Stimulated activated naive CD8-positive, alpha-beta T cell treated with anti-CD3 and anti-CD28 coated beads, Interleukin-15, Interleukin-2, amounts not matched to agents 100 U/mL and 50 U/mL, for 24 hours (primary cell): ENCODE measurements at regions not wholly inside any gene's neighbourhood (a gene's known extent, or its start where the extent isn't known, plus 50 kb on each side); places are given as distances from the start of the nearest gene placed in this dataset.
"Not testable (repeated sequence)": the region's sequence is repeated elsewhere in the genome, so short reads cannot be mapped to it uniquely, and the experiment has no call there.

Source experiments
- ATAC-seq: fragments of 150-1000 bp; cut with Tn5 transposase; one replicate; pipeline ENCODE4 v1.10.0; 2021
- DNase-seq: peaks from one replicate; pipeline ENCODE4 v3.0.0; 2021

- DNase-seq (no peak), ATAC-seq (no peak)
These were observed 764.1 kb upstream of the NXPH2 start for GRCh38 chr2:139544186-139544851.

- DNase-seq, ATAC-seq: not testable (repeated sequence)
These were observed 758.3 kb upstream of the NXPH2 start for GRCh38 chr2:139538332-139539020.

- DNase-seq (no peak), ATAC-seq (no peak)
These were observed 748.9 kb upstream of the NXPH2 start for GRCh38 chr2:139529080-139529479.

GRCh38 chr2:139526781-139527180, 746.6 kb upstream of the NXPH2 start:
- ATAC-seq (no peak), DNase-seq (no peak)

- no peak for ATAC-seq
These were observed 738.1 kb upstream of the NXPH2 start for GRCh38 chr2:139518321-139518720.

GRCh38 chr2:139514951-139515350, 734.8 kb upstream of the NXPH2 start:
- ATAC-seq, result no peak
- DNase-seq, result no peak

More at GRCh38 chr2:139518321-139518720, 738.1 kb upstream of the NXPH2 start:
- no peak for DNase-seq

GRCh38 chr2:139495851-139496250, 715.7 kb upstream of the NXPH2 start:
- no peak for DNase-seq
- no peak for ATAC-seq

- ATAC-seq (no peak), DNase-seq (no peak)
These were observed 712.0 kb upstream of the NXPH2 start for GRCh38 chr2:139492131-139492680.

GRCh38 chr2:139480161-139480650, 700.0 kb upstream of the NXPH2 start:
- no peak for DNase-seq
- no peak for ATAC-seq

GRCh38 chr2:139478165-139478914, 698.1 kb upstream of the NXPH2 start:
- DNase-seq (no peak), ATAC-seq (no peak)

- no peak for ATAC-seq
- no peak for DNase-seq
These were observed 697.4 kb upstream of the NXPH2 start for GRCh38 chr2:139477618-139478017.

- DNase-seq (no peak), ATAC-seq (no peak)
These were observed 689.8 kb upstream of the NXPH2 start for GRCh38 chr2:139469985-139470384.

- no peak for ATAC-seq
- no peak for DNase-seq
These were observed 685.6 kb upstream of the NXPH2 start for GRCh38 chr2:139465789-139466188.

GRCh38 chr2:139457873-139458272, 677.7 kb upstream of the NXPH2 start:
- no peak for DNase-seq
- ATAC-seq, result no peak

GRCh38 chr2:139454251-139454650, 674.1 kb upstream of the NXPH2 start:
- ATAC-seq (no peak), DNase-seq (no peak)

GRCh38 chr2:139439100-139439499, 658.9 kb upstream of the NXPH2 start:
- ATAC-seq (no peak), DNase-seq (no peak)

- ATAC-seq, result no peak
- DNase-seq, result no peak
These were observed 658.3 kb upstream of the NXPH2 start for GRCh38 chr2:139438478-139438877.

- ATAC-seq, result no peak
- DNase-seq, result no peak
These were observed 647.0 kb upstream of the NXPH2 start for GRCh38 chr2:139427164-139427563.

- DNase-seq, result no peak
These were observed 643.9 kb upstream of the NXPH2 start for GRCh38 chr2:139424101-139424500.

GRCh38 chr2:139411236-139411635, 631.0 kb upstream of the NXPH2 start:
- ATAC-seq, result no peak
- DNase-seq, result no peak

More at GRCh38 chr2:139424101-139424500, 643.9 kb upstream of the NXPH2 start:
- ATAC-seq, result no peak

- not testable (repeated sequence) for ATAC-seq, DNase-seq
These were observed 630.6 kb upstream of the NXPH2 start for GRCh38 chr2:139410833-139411174.

- not testable (repeated sequence) for ATAC-seq, DNase-seq
These were observed 630.1 kb upstream of the NXPH2 start for GRCh38 chr2:139410147-139410832.
